CD14-positive monocyte (primary cell): ENCODE measurements at regions not wholly inside any gene's neighbourhood (a gene's known extent, or its start where the extent isn't known, plus 50 kb on each side); places are given as distances from the start of the nearest gene placed in this dataset.

Experiments
- DNase-seq, 3 donors: peaks; one replicate each; pipeline ENCODE4 v3.0.0-alpha.2; 2011 to 2022
- H2AFZ ChIP-seq: 2 replicates; pipeline ENCODE4 v1.6.0; 2012; ENCODE audit warnings: mild to moderate bottlenecking, low read depth, low read length, inconsistent platforms; ENCODE audit not compliant: insufficient read depth, poor library complexity, severe bottlenecking
- H3K27ac ChIP-seq, 2 donors: 1 replicate in 1 of 2; 2 replicates in 1 of 2; pipeline ENCODE4 v1.5.1; 2012 to 2013; ENCODE audit warnings: low read length in 2 of 2, control low read depth in 1 of 2, inconsistent platforms in 1 of 2, low read depth in 1 of 2, mild to moderate bottlenecking in 1 of 2
- H3K27me3 ChIP-seq, 2 donors: one replicate each; pipeline versions ENCODE4 v1.6.0 to v1.6.1; 2011 to 2013; ENCODE audit warnings: low read length in 2 of 2; ENCODE audit not compliant: control insufficient read depth in 2 of 2, insufficient read depth in 2 of 2
- H3K36me3 ChIP-seq, 2 donors: replicated peaks in 1 of 2; 1 replicate in 1 of 2; 2 replicates in 1 of 2; pipeline versions ENCODE4 v1.5.1 to v1.6.1; 2012 to 2013; ENCODE audit warnings: low read length in 2 of 2, control low read depth in 1 of 2, inconsistent platforms in 1 of 2, mild to moderate bottlenecking in 1 of 2; ENCODE audit not compliant: insufficient read depth in 2 of 2, control insufficient read depth in 1 of 2
- H3K4me1 ChIP-seq, 2 donors: 1 replicate in 1 of 2; 2 replicates in 1 of 2; pipeline versions ENCODE4 v1.5.1 to v1.6.1; 2012 to 2013; ENCODE audit warnings: low read length in 2 of 2, control low read depth in 1 of 2, inconsistent platforms in 1 of 2, mild to moderate bottlenecking in 1 of 2, moderate library complexity in 1 of 2; ENCODE audit not compliant: insufficient read depth in 2 of 2, control insufficient read depth in 1 of 2
- H3K4me2 ChIP-seq: replicated peaks from 2 replicates; pipeline ENCODE3; 2012; ENCODE audit warnings: low read length, moderate library complexity, mild to moderate bottlenecking; ENCODE audit not compliant: poor library complexity, severe bottlenecking; ENCODE audit errors: extremely low read depth
- H3K4me3 ChIP-seq, 3 experiments: fragments of 200-600 bp in 1 of 3; sonication (generic) in 1 of 3; replicated peaks in 1 of 3; 1 replicate in 2 of 3; 2 replicates in 1 of 3; pipeline ENCODE4 v1.5.1; 2011 to 2013; ENCODE audit warnings: low read length in 3 of 3, mild to moderate bottlenecking in 3 of 3, control low read depth in 2 of 3, low read depth in 2 of 3, inconsistent platforms in 1 of 3, moderate library complexity in 1 of 3
- H3K79me2 ChIP-seq: 2 replicates; pipeline ENCODE4 v1.6.0; 2012; ENCODE audit warnings: mild to moderate bottlenecking, control low read depth, inconsistent platforms, low read length, moderate library complexity; ENCODE audit not compliant: insufficient read depth
- H3K9ac ChIP-seq: 2 replicates; pipeline ENCODE4 v1.6.0; 2017; ENCODE audit warnings: low read length, mild to moderate bottlenecking; ENCODE audit not compliant: insufficient read depth, poor library complexity, severe bottlenecking
- H3K9me3 ChIP-seq, 2 donors: replicated peaks in 1 of 2; 1 replicate in 1 of 2; 2 replicates in 1 of 2; pipeline versions ENCODE4 v1.5.1 to v1.6.1; 2012 to 2013; ENCODE audit warnings: low read length in 2 of 2, control low read depth in 1 of 2; ENCODE audit not compliant: control insufficient read depth in 1 of 2, insufficient read depth in 1 of 2
- H4K20me1 ChIP-seq: 2 replicates; pipeline ENCODE4 v1.6.0; 2012; ENCODE audit warnings: mild to moderate bottlenecking, low read length, control low read depth, moderate library complexity; ENCODE audit not compliant: insufficient read depth
- H3K27ac Mint-ChIP-seq, 7 donors: one replicate each; pipeline ENCODE4 v1.8.0; 2020; ENCODE audit warnings: mild to moderate bottlenecking in 7 of 7, mixed read lengths in 7 of 7, moderate library complexity in 6 of 7, inconsistent platforms in 2 of 7
- H3K27me3 Mint-ChIP-seq, 3 donors: one replicate each; pipeline ENCODE4 v1.8.0; 2021 to 2022; ENCODE audit warnings: low read depth in 3 of 3, mild to moderate bottlenecking in 3 of 3, mixed read lengths in 3 of 3, moderate library complexity in 3 of 3, inconsistent platforms in 1 of 3
- H3K36me3 Mint-ChIP-seq, 2 donors: one replicate each; pipeline ENCODE4 v1.8.0; 2020; ENCODE audit warnings: mixed read lengths in 2 of 2, inconsistent platforms in 1 of 2, mild to moderate bottlenecking in 1 of 2
- H3K4me1 Mint-ChIP-seq: one replicate; pipeline ENCODE4 v1.8.0; 2020; ENCODE audit warnings: mild to moderate bottlenecking, mixed read lengths
- H3K4me3 Mint-ChIP-seq, 2 donors: one replicate each; pipeline ENCODE4 v1.8.0; 2020; ENCODE audit warnings: mild to moderate bottlenecking in 2 of 2, mixed read lengths in 2 of 2, moderate library complexity in 1 of 2
- H3K9me3 Mint-ChIP-seq, 7 donors: one replicate each; pipeline ENCODE4 v1.8.0; 2020 to 2022; ENCODE audit warnings: mixed read lengths in 7 of 7, mild to moderate bottlenecking in 6 of 7, moderate library complexity in 6 of 7, inconsistent platforms in 2 of 7
- WGBS: methylation state at CpG from one replicate; pipeline ENCODE4 v1.1.5; 2013; ENCODE audit warnings: missing lambda C conversion rate; ENCODE audit not compliant: insufficient coverage; 5-methylcytosine and 5-hydroxymethylcytosine counted together
- intact Hi-C, 2 donors: fragments of 100-400 bp; cut with micrococcal nuclease; formaldehyde crosslinking; loops; one replicate each; pipeline versions ENCODE4 v1.15.0 to v1.15.1; 2023
- TF ChIP-seq, protein P1 (sequence below): fragments of 200-600 bp; IDR thresholded peaks from one replicate; pipeline ENCODE4 v1.8.0; 2022; ENCODE audit warnings: antibody characterized with exemption, mild to moderate bottlenecking

- intact Hi-C loops = no loop called here
- Histone ChIP-seq H3K4me2 (no peak overlapping the region), H3K9me3 (no peaks in the 10 kb centered on the region), H4K20me1 (no peaks in the 10 kb centered on the region), H3K9ac (no peak overlapping the region), H3K27me3 (no peaks in the 10 kb centered on the region), H2AFZ (no peak overlapping the region), H3K4me3 (no peak overlapping the region), H3K4me1 (no peaks in the 10 kb centered on the region), H3K36me3 (no peaks in the 10 kb centered on the region), H3K79me2 (no peaks in the 10 kb centered on the region), H3K27ac (no peak overlapping the region)
- no peaks in the 10 kb centered on the region for H3K4me1 Mint-ChIP-seq
- peaks cover 0 to 4% (median 0%) of the 10 kb centered on the region in 3 donors for H3K27me3 Mint-ChIP-seq
- H3K27ac Mint-ChIP-seq = no peak overlapping the region
- no peaks in the 10 kb centered on the region for H3K9me3 Mint-ChIP-seq
- no peak overlapping the region for H3K4me3 Mint-ChIP-seq
- H3K36me3 Mint-ChIP-seq = no peaks in the 10 kb centered on the region
- TF ChIP-seq, protein P1, sequence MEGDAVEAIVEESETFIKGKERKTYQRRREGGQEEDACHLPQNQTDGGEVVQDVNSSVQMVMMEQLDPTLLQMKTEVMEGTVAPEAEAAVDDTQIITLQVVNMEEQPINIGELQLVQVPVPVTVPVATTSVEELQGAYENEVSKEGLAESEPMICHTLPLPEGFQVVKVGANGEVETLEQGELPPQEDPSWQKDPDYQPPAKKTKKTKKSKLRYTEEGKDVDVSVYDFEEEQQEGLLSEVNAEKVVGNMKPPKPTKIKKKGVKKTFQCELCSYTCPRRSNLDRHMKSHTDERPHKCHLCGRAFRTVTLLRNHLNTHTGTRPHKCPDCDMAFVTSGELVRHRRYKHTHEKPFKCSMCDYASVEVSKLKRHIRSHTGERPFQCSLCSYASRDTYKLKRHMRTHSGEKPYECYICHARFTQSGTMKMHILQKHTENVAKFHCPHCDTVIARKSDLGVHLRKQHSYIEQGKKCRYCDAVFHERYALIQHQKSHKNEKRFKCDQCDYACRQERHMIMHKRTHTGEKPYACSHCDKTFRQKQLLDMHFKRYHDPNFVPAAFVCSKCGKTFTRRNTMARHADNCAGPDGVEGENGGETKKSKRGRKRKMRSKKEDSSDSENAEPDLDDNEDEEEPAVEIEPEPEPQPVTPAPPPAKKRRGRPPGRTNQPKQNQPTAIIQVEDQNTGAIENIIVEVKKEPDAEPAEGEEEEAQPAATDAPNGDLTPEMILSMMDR = no peak
- DNase-seq = no peak
Measured at GRCh38 chr14:35959835-35960234, 133.7 kb downstream of the BRMS1L start.

- peaks cover 0 to 6% (median 0%) of the 10 kb centered on the region in 3 donors for H3K27me3 Mint-ChIP-seq
- TF ChIP-seq, protein P1 = no peak
- no peak overlapping the region for H3K4me3 ChIP-seq
- DNase-seq = no peak
- no peaks in the 10 kb centered on the region for H3K4me1 ChIP-seq
- WGBS = no CpG with 5 or more reads among the region's 4 CpGs
- no peaks in the 10 kb centered on the region for H3K27me3 ChIP-seq
- H3K79me2 ChIP-seq = no peaks in the 10 kb centered on the region
- no peak overlapping the region for H2AFZ ChIP-seq
- no peaks in the 10 kb centered on the region for H3K9me3 ChIP-seq
- H3K36me3 ChIP-seq = no peaks in the 10 kb centered on the region
- H3K4me1 Mint-ChIP-seq = no peaks in the 10 kb centered on the region
- intact Hi-C loops = no loop called here
- H3K4me2 ChIP-seq = no peak overlapping the region
- no peaks in the 10 kb centered on the region for H3K36me3 Mint-ChIP-seq
- no peak overlapping the region for H3K27ac Mint-ChIP-seq
- H3K9me3 Mint-ChIP-seq = no peaks in the 10 kb centered on the region
- no peak overlapping the region for H3K4me3 Mint-ChIP-seq
- H3K9ac ChIP-seq = no peak overlapping the region
- no peak overlapping the region for H3K27ac ChIP-seq
- no peaks in the 10 kb centered on the region for H4K20me1 ChIP-seq
Measured at GRCh38 chr14:35958499-35958898, 132.4 kb downstream of the BRMS1L start.
